Bronchial epithelial cell (primary cell): ENCODE measurements at regions not wholly inside any gene's neighbourhood (a gene's known extent, or its start where the extent isn't known, plus 50 kb on each side); places are given as distances from the start of the nearest gene placed in this dataset.

Experiments
- DNase-seq: peaks from one replicate; pipeline ENCODE4 v3.0.0-alpha.2; 2010; ENCODE audit warnings: low read depth
- FAIRE-seq: peaks from 2 replicates; lab custom pipeline; 2011; peaks lifted over from hg19 to GRCh38; lab: Jason Lieb, UNC
- H3K27me3 ChIP-seq: 2 replicates; pipeline ENCODE4 v1.5.1; 2011; ENCODE audit warnings: low read length; ENCODE audit not compliant: control insufficient read depth, insufficient read depth
- H3K36me3 ChIP-seq: 2 replicates; pipeline ENCODE4 v1.5.1; 2011; ENCODE audit warnings: low read length; ENCODE audit not compliant: control insufficient read depth, insufficient read depth
- H3K4me3 ChIP-seq: 2 replicates; pipeline ENCODE4 v1.5.1; 2011; ENCODE audit warnings: mild to moderate bottlenecking, low read depth, low read length, control low read depth
- CTCF ChIP-seq: IDR thresholded peaks from 2 replicates; pipeline ENCODE4 v1.5.1; 2011; ENCODE audit warnings: mild to moderate bottlenecking, moderate library complexity, low read length, control low read depth, inconsistent platforms; ENCODE audit not compliant: insufficient read depth, severe bottlenecking

GRCh38 chr12:102301547-102301946 lies 103.9 kb upstream of the PMCH start:
- Histone ChIP-seq H3K4me3 (no peak overlapping the region), H3K36me3 (no peaks in the 10 kb centered on the region), H3K27me3 (no peaks in the 10 kb centered on the region)
- TF ChIP-seq CTCF: no peak
- no peak for DNase-seq
- no peak for FAIRE-seq

- TF ChIP-seq CTCF: peak; percentile 62
- peak; percentile 83 for FAIRE-seq
- H3K27me3 ChIP-seq: no peaks in the 10 kb centered on the region
- DNase-seq: peak; percentile 80
- no peak overlapping the region for H3K4me3 ChIP-seq
- no peaks in the 10 kb centered on the region for H3K36me3 ChIP-seq
Measured at GRCh38 chr12:102300824-102301461, 103.3 kb upstream of the PMCH start.

GRCh38 chr12:102299731-102300130 lies 102.1 kb upstream of the PMCH start:
- Histone ChIP-seq H3K36me3 (no peaks in the 10 kb centered on the region), H3K27me3 (no peaks in the 10 kb centered on the region), H3K4me3 (no peak overlapping the region)
- FAIRE-seq: no peak
- TF ChIP-seq CTCF: no peak
- no peak for DNase-seq

- peak; percentile 47 for FAIRE-seq
Measured at GRCh38 chr12:102298022-102298421, 100.4 kb upstream of the PMCH start.

GRCh38 chr12:102297412-102297811 lies 99.8 kb upstream of the PMCH start:
- no peak for FAIRE-seq
- no peak overlapping the region for H3K4me3 ChIP-seq

More at GRCh38 chr12:102298022-102298421, 100.4 kb upstream of the PMCH start:
- DNase-seq: peak; percentile 90
- no peak for TF ChIP-seq CTCF
- no peaks in the 10 kb centered on the region for H3K36me3 ChIP-seq
- H3K4me3 ChIP-seq: no peak overlapping the region
- no peaks in the 10 kb centered on the region for H3K27me3 ChIP-seq

More at GRCh38 chr12:102297412-102297811, 99.8 kb upstream of the PMCH start:
- Histone ChIP-seq H3K36me3 (no peaks in the 10 kb centered on the region), H3K27me3 (no peaks in the 10 kb centered on the region)
- TF ChIP-seq CTCF: no peak
- no peak for DNase-seq
